Cardiac fibroblast (primary cell): ENCODE measurements at regions not wholly inside any gene's neighbourhood (a gene's known extent, or its start where the extent isn't known, plus 50 kb on each side); places are given as distances from the start of the nearest gene placed in this dataset.

Experiments
- DNase-seq, 2 donors: peaks; one replicate each; pipeline versions ENCODE4 v3.0.0 to v3.0.0-alpha.2; 2010; ENCODE audit warnings: low read depth in 2 of 2
- H3K4me3 ChIP-seq, 2 donors: replicated peaks in 1 of 2; 1 replicate in 1 of 2; 2 replicates in 1 of 2; pipeline ENCODE4 v1.5.1; 2011; ENCODE audit warnings: low read depth in 2 of 2, low read length in 2 of 2, mild to moderate bottlenecking in 2 of 2, moderate library complexity in 1 of 2
- CTCF ChIP-seq: IDR thresholded peaks from one replicate; pipeline ENCODE4 v1.5.1; 2011; ENCODE audit warnings: low read depth, mild to moderate bottlenecking, low read length, inconsistent platforms

DNA sequence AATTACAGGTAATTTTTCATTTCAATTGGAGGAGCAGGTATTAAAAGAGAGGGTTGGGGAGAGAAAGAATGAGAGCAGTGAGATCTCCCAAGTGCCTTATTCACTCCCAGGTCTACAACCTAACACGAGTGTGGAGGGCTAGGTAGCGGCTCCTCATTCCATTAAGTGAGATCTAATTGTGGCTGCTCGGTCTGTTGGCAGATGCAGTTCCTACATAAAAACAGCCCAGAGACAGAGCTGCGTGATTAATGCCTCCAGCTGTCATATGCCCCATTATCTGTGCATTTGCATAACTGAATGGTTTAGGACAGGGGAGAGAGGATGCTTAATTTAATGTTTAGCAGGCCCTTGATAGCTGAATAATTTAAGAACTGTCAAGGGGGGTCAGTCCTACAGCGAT, 100.5 kb downstream of the PSAT1 start:
- H3K4me3 ChIP-seq: no peak overlapping the region
- DNase-seq: no peak
- TF ChIP-seq CTCF: no peak

DNA sequence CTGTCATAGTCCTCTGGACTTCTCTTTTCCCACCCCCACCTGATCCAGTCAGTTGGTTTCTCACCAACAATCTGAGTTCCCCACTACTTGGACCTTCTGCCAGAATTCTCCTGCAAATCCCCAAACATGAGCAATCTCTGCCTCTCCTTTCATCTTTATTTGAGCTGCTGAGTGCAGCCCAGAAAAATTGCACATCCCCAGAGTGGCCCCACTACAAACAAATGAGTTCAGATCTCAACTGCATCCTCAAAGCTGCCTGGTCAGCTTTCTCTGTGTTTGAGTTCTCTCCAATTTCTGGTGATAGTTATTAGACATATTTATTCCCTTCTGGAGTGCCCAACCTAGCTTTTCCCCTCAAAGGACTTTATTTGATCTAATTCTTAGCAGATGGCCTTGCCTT, 102.2 kb downstream of the PSAT1 start:
- H3K4me3 ChIP-seq: no peak overlapping the region
- no peak for TF ChIP-seq CTCF
- no peak for DNase-seq

GRCh38 chr9:78400496-78400895, 103.6 kb downstream of the PSAT1 start:
- no peak for DNase-seq
- TF ChIP-seq CTCF: no peak
- no peak overlapping the region for H3K4me3 ChIP-seq

- DNase-seq: no peak
- H3K4me3 ChIP-seq: no peak overlapping the region
- TF ChIP-seq CTCF: no peak
Observed at GRCh38 chr9:78405461-78405860, 108.5 kb downstream of the PSAT1 start.

DNA sequence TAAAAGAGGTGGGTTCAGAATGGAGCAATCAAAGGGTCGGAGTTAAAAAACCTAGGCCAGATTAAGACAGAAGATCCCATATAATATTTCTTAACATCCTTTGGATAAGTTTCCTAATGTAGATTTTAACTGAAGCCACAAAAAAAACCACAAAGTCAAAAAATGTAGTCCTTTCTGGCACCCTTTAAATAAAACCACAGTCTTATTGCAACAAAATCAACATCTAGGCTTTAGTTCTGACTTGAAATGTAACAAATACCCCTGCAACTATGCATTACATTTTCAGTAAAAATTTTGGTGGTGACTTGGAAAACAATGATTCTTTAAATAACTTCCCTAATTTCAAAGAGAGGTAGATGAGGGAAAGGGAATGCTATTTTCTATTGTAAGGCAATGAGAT, 109.2 kb downstream of the PSAT1 start:
- DNase-seq: no peak
- no peak overlapping the region for H3K4me3 ChIP-seq
- no peak for TF ChIP-seq CTCF

GRCh38 chr9:78406933-78407332, 110.0 kb downstream of the PSAT1 start:
- DNase-seq: no peak
- no peak for TF ChIP-seq CTCF

DNA sequence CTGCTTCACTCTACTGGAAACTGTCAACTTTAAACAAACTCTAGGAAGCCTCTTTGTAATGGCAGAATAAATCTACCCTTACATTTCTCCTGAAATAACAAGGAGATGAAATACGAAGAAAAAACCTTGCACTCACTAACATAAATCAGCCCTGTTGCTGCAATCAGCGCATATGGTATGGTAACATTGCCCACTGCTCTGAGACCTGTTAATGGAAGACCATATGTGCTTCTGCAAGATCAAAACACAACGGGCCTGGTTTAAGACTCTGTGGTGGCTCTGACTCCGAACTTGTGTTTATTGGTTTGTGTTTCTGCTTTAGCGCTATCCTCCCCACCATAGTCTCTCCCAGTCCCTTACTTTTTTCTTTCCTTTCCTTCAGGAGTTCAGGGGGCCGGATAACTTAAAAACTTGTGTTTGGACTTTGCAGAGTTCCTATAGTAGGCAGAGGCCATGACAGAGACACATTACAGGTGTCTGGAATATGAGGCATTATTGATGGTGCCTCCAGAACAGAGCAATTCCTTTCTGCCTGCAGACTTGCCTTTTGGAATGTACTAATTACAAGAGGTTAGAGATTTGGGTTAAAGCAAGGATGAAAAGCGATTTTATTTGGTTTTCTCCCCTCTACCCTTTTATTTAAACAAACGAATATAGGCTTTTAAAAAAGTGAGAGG, 110.8 kb downstream of the PSAT1 start:
- TF ChIP-seq CTCF: no peak
- DNase-seq: no peak
- no peak overlapping the region for H3K4me3 ChIP-seq

More at GRCh38 chr9:78406933-78407332, 110.0 kb downstream of the PSAT1 start:
- H3K4me3 ChIP-seq: no peak overlapping the region
